Breast epithelium (tissue), 3 donors: ENCODE measurements at regions not wholly inside any gene's neighbourhood (a gene's known extent, or its start where the extent isn't known, plus 50 kb on each side); places are given as distances from the start of the nearest gene placed in this dataset.

ENCODE experiments used
- CTCF ChIP-seq, 3 donors: fragments of 450-650 bp; IDR thresholded peaks; one replicate each; pipeline ENCODE4 v1.5.1; 2016 to 2017; ENCODE audit warnings: antibody characterized with exemption in 3 of 3, mild to moderate bottlenecking in 3 of 3, moderate library complexity in 3 of 3
- POLR2A ChIP-seq: fragments of 450-650 bp; IDR thresholded peaks from one replicate; pipeline ENCODE4 v1.6.1; 2016; ENCODE audit warnings: antibody characterized with exemption, mild to moderate bottlenecking, moderate library complexity
- POLR2AphosphoS5 ChIP-seq, 3 donors: sonication (generic); formaldehyde crosslinking; IDR thresholded peaks; one replicate each; pipeline ENCODE4 v1.6.1; 2017; ENCODE audit warnings: antibody characterized with exemption in 3 of 3

- TF ChIP-seq CTCF (IDR thresholded peaks at IDR 0.05), result no peak
- TF ChIP-seq POLR2AphosphoS5 (IDR thresholded peaks at IDR 0.05), result no peak
- TF ChIP-seq POLR2A, result no peak
Measured at GRCh38 chr3:28751864-28752263, 403.2 kb upstream of the AZI2 start.
